ENCODE measurements at regions not wholly inside any gene's neighbourhood (a gene's known extent, or its start where the extent isn't known, plus 50 kb on each side); places are given as distances from the start of the nearest gene placed in this dataset.

GRCh38 chr6:137637121-137637520 is 142.9 kb upstream of the OLIG3 start:
- Mint-ChIP-seq H3K4me1 (peaks cover 13% of the 10 kb centered on the region), H3K9me3 (ENCODE audit: insufficient read depth) (no peaks in the 10 kb centered on the region), H3K27ac (no peak overlapping the region), H3K27me3 (peaks cover 9% of the 10 kb centered on the region), H3K4me3 (no peak overlapping the region)
- intact Hi-C loops (cut with micrococcal nuclease) = no loop called here
- TF ChIP-seq EZH2 (IDR thresholded peaks at IDR 0.05; ENCODE audit: borderline replicate concordance, insufficient read depth, low read depth, low read length, poor library complexity, severe bottlenecking) (no peak), CTCF (IDR thresholded peaks at IDR 0.05) (no peak)
- Histone ChIP-seq H3K4me1 (ENCODE audit: control insufficient read depth in 2 of 2, insufficient read depth in 2 of 2, low read length in 2 of 2) (peaks cover 0 to 8% of the 10 kb centered on the region in 2 donors), H3K4me3 (ENCODE audit: control extremely low read depth in 1 of 5, extremely low read depth in 1 of 5, insufficient read depth in 1 of 5, low read depth in 2 of 5, low read length in 4 of 5) (no peak overlapping the region), H2AFZ (ENCODE audit: insufficient read depth, low read depth, low read length, poor library complexity, severe bottlenecking) (no peak overlapping the region), H4K20me1 (ENCODE audit: control insufficient read depth, insufficient read depth, low read length, poor library complexity, severe bottlenecking) (no peaks in the 10 kb centered on the region), H3K27me3 (replicated peaks in 1 of 4; ENCODE audit: control extremely low read depth in 1 of 4, control insufficient read depth in 3 of 4, insufficient read depth in 4 of 4, low read length in 3 of 4) (no peaks in the 10 kb centered on the region), H3K79me2 (ENCODE audit: control insufficient read depth, insufficient read depth, low read length) (no peaks in the 10 kb centered on the region), H3K9ac (ENCODE audit: low read length) (no peak overlapping the region), H3K27ac (ENCODE audit: low read length in 2 of 2) (no peak overlapping the region), H3K36me3 (replicated peaks in 1 of 2; ENCODE audit: control extremely low read depth in 1 of 2, control insufficient read depth in 1 of 2, extremely low read depth in 1 of 2, insufficient read depth in 2 of 2, low read length in 1 of 2) (no peaks in the 10 kb centered on the region), H3K9me3 (ENCODE audit: control extremely low read depth in 1 of 3, control insufficient read depth in 2 of 3, insufficient read depth in 1 of 3, low read length in 2 of 3) (no peaks in the 10 kb centered on the region), H3K4me2 (replicated peaks; ENCODE audit: low read depth, low read length, poor library complexity, severe bottlenecking) (no peak overlapping the region)
- ChIA-PET CTCF (interaction anchor here (0.6 to 2.1 kb wide), 4 partner anchors 27 to 668 kb away, joined by 3 to 7 read pairs (median 3); no protein-coding TSS in a partner anchor), POLR2A (no interaction called here)
- WGBS (ENCODE audit: insufficient coverage) = 25% methylated on average over 1 of the region's 1 CpG
- ATAC-seq (ENCODE audit: low read depth) (no peak), DNase-seq (no peak)

- intact Hi-C loops (cut with micrococcal nuclease) = no loop called here
- H3K9ac ChIP-seq (ENCODE audit: low read length) = no peak overlapping the region
- no peaks in the 10 kb centered on the region for H3K36me3 ChIP-seq (replicated peaks in 1 of 2; ENCODE audit: control extremely low read depth in 1 of 2, control insufficient read depth in 1 of 2, extremely low read depth in 1 of 2, insufficient read depth in 2 of 2, low read length in 1 of 2)
- no peaks in the 10 kb centered on the region for H3K79me2 ChIP-seq (ENCODE audit: control insufficient read depth, insufficient read depth, low read length)
- H3K27me3 ChIP-seq (replicated peaks in 1 of 4; ENCODE audit: control extremely low read depth in 1 of 4, control insufficient read depth in 3 of 4, insufficient read depth in 4 of 4, low read length in 3 of 4) = no peaks in the 10 kb centered on the region
- no peak overlapping the region for H3K27ac ChIP-seq (ENCODE audit: low read length in 2 of 2)
- H3K9me3 Mint-ChIP-seq (ENCODE audit: insufficient read depth) = no peaks in the 10 kb centered on the region
- H3K4me1 ChIP-seq (ENCODE audit: control insufficient read depth in 2 of 2, insufficient read depth in 2 of 2, low read length in 2 of 2) = peaks cover 0 to 8% of the 10 kb centered on the region in 2 donors
- H3K27me3 Mint-ChIP-seq = peaks cover 9% of the 10 kb centered on the region
- no peak overlapping the region for H3K4me3 Mint-ChIP-seq
- ATAC-seq (ENCODE audit: low read depth) (no peak), DNase-seq (peak; percentile 7)
- H3K4me2 ChIP-seq (replicated peaks; ENCODE audit: low read depth, low read length, poor library complexity, severe bottlenecking) = peak overlapping the region; percentile 36
- ChIA-PET CTCF (interaction anchor here (0.8 to 1.5 kb wide), 9 partner anchors 9 to 671 kb away, joined by 3 to 6 read pairs (median 3); no protein-coding TSS in a partner anchor), POLR2A (no interaction called here)
- H3K4me1 Mint-ChIP-seq = peaks cover 13% of the 10 kb centered on the region
- no peaks in the 10 kb centered on the region for H3K9me3 ChIP-seq (ENCODE audit: control extremely low read depth in 1 of 3, control insufficient read depth in 2 of 3, insufficient read depth in 1 of 3, low read length in 2 of 3)
- H3K4me3 ChIP-seq (ENCODE audit: control extremely low read depth in 1 of 5, extremely low read depth in 1 of 5, insufficient read depth in 1 of 5, low read depth in 2 of 5, low read length in 4 of 5) = no peak overlapping the region
- H4K20me1 ChIP-seq (ENCODE audit: control insufficient read depth, insufficient read depth, low read length, poor library complexity, severe bottlenecking) = no peaks in the 10 kb centered on the region
- TF ChIP-seq EZH2 (IDR thresholded peaks at IDR 0.05; ENCODE audit: borderline replicate concordance, insufficient read depth, low read depth, low read length, poor library complexity, severe bottlenecking) = no peak
- TF ChIP-seq CTCF (IDR thresholded peaks at IDR 0.05) = no peak
- H3K27ac Mint-ChIP-seq = no peak overlapping the region
- WGBS (ENCODE audit: insufficient coverage) = no CpG with 5 or more reads among the region's 3 CpGs
- peak overlapping the region; percentile 52 for H2AFZ ChIP-seq (ENCODE audit: insufficient read depth, low read depth, low read length, poor library complexity, severe bottlenecking)
Measured at GRCh38 chr6:137638926-137639706, 144.9 kb upstream of the OLIG3 start.
